ENCODE measurements at regions not wholly inside any gene's neighbourhood (a gene's known extent, or its start where the extent isn't known, plus 50 kb on each side); places are given as distances from the start of the nearest gene placed in this dataset.
"Not testable (repeated sequence)": the region's sequence is repeated elsewhere in the genome, so short reads cannot be mapped to it uniquely, and the experiment has no call there.

GRCh38 chrX:113195949-113196348 is 355.3 kb upstream of the AMOT start:
- no peaks in the 10 kb centered on the region for H3K4me1 ChIP-seq
- no peaks in the 10 kb centered on the region for H3K36me3 ChIP-seq
- peaks cover 0 to 4% (median 0%) of the 10 kb centered on the region in 4 donors for H3K9me3 ChIP-seq
- no peaks in the 10 kb centered on the region for H3K27me3 ChIP-seq
- no peak overlapping the region for H3K27ac ChIP-seq
- TF ChIP-seq CTCF (IDR thresholded peaks at IDR 0.05) (no peak), POLR2A (IDR thresholded peaks at IDR 0.05) (no peak)
- intact Hi-C loops (cut with DNase I), result no loop called here
- DNase-seq, result no peak
- ATAC-seq, result no peak
- WGBS (ENCODE audit: insufficient coverage, low coverage, low lambda C conversion rate, missing lambda C conversion rate), result 25% methylated on average over 2 of the region's 3 CpGs
- no peak overlapping the region for H3K4me3 ChIP-seq

DNA sequence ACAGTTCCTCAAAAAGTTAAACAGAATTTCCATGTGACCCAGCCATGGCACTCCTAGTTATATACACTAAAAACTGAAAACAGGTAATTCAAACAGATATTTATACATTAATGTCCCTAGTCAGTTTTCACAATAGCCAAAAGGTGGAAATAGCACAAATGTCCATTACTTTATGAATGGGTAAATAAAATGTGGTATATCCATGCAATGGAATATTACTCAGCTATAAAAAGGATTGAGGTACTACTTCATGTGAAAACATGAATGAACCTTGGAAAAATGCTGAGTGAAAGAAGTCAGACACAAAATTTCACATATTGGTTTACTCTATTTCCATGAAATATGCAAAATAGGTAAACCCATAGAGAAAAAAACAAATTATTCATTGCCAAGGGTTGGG is 351.8 kb upstream of the AMOT start:
- intact Hi-C loops (cut with DNase I), result no loop called here
- no peak for DNase-seq
- no peaks in the 10 kb centered on the region for H3K4me1 ChIP-seq
- no peak overlapping the region for H3K27ac ChIP-seq
- H3K36me3 ChIP-seq, result no peaks in the 10 kb centered on the region
- H3K4me3 ChIP-seq, result no peak overlapping the region
- peaks cover 0 to 4% (median 0%) of the 10 kb centered on the region in 4 donors for H3K9me3 ChIP-seq
- H3K27me3 ChIP-seq, result no peaks in the 10 kb centered on the region
- ATAC-seq, result no peak
- TF ChIP-seq CTCF (IDR thresholded peaks at IDR 0.05) (no peak), POLR2A (IDR thresholded peaks at IDR 0.05) (no peak)

DNA sequence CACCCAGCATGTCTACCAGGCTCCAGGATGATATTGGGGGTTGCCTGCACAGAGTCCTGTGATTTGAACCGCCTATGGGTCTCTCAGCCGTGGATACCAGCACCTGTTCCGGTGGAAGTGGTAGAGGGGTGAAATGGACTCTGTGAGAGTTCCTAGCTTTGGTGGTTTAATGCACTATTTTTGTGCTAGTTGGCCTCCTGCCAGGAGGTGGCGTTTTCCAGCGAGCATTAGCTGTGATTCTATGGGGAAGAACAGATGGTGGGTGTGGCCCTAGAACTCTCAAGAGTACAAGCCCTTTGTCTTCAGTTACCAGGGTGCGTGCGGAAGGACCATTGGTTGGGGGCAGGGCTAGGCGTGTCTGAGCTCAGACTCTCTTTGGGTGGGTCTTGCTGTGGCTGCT is 316.9 kb upstream of the AMOT start:
- no peak for DNase-seq
- TF ChIP-seq CTCF (IDR thresholded peaks at IDR 0.05), result no peak
- no peak for ATAC-seq
- no peak overlapping the region for H3K27ac ChIP-seq
- no peaks in the 10 kb centered on the region for H3K36me3 ChIP-seq
- no peak overlapping the region for H3K4me3 ChIP-seq
- peaks cover 0 to 4% of the 10 kb centered on the region in 2 donors for H3K27me3 ChIP-seq
- no peaks in the 10 kb centered on the region for H3K4me1 ChIP-seq
- no peaks in the 10 kb centered on the region for H3K9me3 ChIP-seq
- 73% methylated on average over 8 of the region's 8 CpGs for WGBS (ENCODE audit: insufficient coverage, low coverage, low lambda C conversion rate, missing lambda C conversion rate)
- intact Hi-C loops (cut with DNase I), result no loop called here

DNA sequence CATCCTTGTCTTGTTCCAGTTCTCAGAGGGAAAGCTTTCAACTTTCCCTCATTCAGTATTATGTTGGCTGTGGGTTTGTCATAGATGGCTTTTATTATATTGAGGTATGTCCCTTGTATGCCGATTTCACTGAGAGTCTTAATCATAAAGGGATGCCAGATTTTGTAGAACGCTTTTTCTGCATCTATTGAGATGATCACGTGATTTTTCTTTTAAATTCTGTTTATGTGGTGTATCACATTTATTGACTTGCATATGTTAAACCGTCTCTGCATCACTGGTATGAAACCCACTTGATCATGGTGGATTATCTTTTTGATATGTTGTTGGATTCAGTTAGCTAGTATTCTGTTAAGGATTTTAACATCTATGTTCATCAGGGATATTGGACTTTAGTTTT is 313.7 kb upstream of the AMOT start:
- H3K4me1 ChIP-seq; H3K27me3 ChIP-seq; H3K27ac ChIP-seq; H3K4me3 ChIP-seq; DNase-seq; H3K36me3 ChIP-seq; ATAC-seq; intact Hi-C loops (cut with DNase I); H3K9me3 ChIP-seq: not testable (repeated sequence)
- WGBS (ENCODE audit: insufficient coverage, low coverage, low lambda C conversion rate, missing lambda C conversion rate), result 43% methylated on average over 4 of the region's 4 CpGs

DNA sequence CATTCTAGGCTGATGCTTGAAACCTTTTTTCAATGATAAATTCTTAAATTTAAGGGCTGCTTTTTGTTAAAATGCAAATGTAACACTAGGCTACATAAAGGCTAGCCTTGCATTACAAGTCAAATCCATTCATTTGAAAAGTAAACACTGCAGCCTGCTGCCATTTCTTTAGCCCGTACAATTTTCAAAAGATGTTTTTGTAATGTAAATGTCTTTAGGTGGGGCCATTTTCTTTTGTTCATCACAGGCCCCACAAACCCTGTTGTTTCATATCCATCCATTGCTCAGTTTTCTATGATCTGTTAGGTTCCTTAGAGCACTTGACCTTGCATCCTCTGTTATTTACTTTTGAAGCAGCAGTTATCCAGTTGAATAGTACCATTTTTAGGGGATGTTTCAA is 296.2 kb upstream of the AMOT start:
- Histone ChIP-seq H3K27me3 (no peaks in the 10 kb centered on the region), H3K9me3 (no peaks in the 10 kb centered on the region), H3K36me3 (no peaks in the 10 kb centered on the region), H3K4me1 (no peaks in the 10 kb centered on the region), H3K27ac (no peak overlapping the region), H3K4me3 (no peak overlapping the region)
- TF ChIP-seq CTCF (IDR thresholded peaks at IDR 0.05) (no peak), POLR2A (IDR thresholded peaks at IDR 0.05) (no peak)
- intact Hi-C loops (cut with DNase I), result no loop called here
- WGBS (ENCODE audit: insufficient coverage, low coverage, low lambda C conversion rate, missing lambda C conversion rate), result 50% methylated on average over 1 of the region's 1 CpG
- no peak for DNase-seq
- ATAC-seq, result no peak

All from right lobe of liver (tissue), 6 donors.